ENCODE measurements at regions not wholly inside any gene's neighbourhood (a gene's known extent, or its start where the extent isn't known, plus 50 kb on each side); places are given as distances from the start of the nearest gene placed in this dataset.

- TF ChIP-seq TAF1 (IDR thresholded peaks at IDR 0.05; ENCODE audit: borderline replicate concordance, insufficient read depth, low read length) = no peak
- no peak for TF ChIP-seq POLR2AphosphoS5 (IDR thresholded peaks at IDR 0.05; ENCODE audit: low read depth, low read length)
These were observed 174.9 kb downstream of the SOX11 start for GRCh38 chr2:5867056-5867455.

- TF ChIP-seq REST (IDR thresholded peaks at IDR 0.05; ENCODE audit: insufficient read depth in 1 of 2, low read depth in 2 of 2, low read length in 2 of 2) = no peak
- no peak for TF ChIP-seq POLR2AphosphoS5 (IDR thresholded peaks at IDR 0.05; ENCODE audit: low read depth, low read length)
- TF ChIP-seq SIN3A (IDR thresholded peaks at IDR 0.05; ENCODE audit: borderline replicate concordance, insufficient read depth, low read length) = no peak
- TF ChIP-seq FOXP2 (optimal IDR thresholded peaks at IDR 0.05; ENCODE audit: borderline replicate concordance, extremely low read depth, extremely low read length, insufficient read depth) = no peak
- TF ChIP-seq TAF1 (IDR thresholded peaks at IDR 0.05; ENCODE audit: borderline replicate concordance, insufficient read depth, low read length) = no peak
These were observed 176.7 kb downstream of the SOX11 start for GRCh38 chr2:5868931-5869330.

- TF ChIP-seq FOXP2 (optimal IDR thresholded peaks at IDR 0.05; ENCODE audit: borderline replicate concordance, extremely low read depth, extremely low read length, insufficient read depth) (no peak), REST (IDR thresholded peaks at IDR 0.05; ENCODE audit: insufficient read depth in 1 of 2, low read depth in 2 of 2, low read length in 2 of 2) (no peak), POLR2AphosphoS5 (IDR thresholded peaks at IDR 0.05; ENCODE audit: low read depth, low read length) (no peak), SIN3A (IDR thresholded peaks at IDR 0.05; ENCODE audit: borderline replicate concordance, insufficient read depth, low read length) (no peak), TAF1 (IDR thresholded peaks at IDR 0.05; ENCODE audit: borderline replicate concordance, insufficient read depth, low read length) (no peak)
These were observed 177.8 kb downstream of the SOX11 start for GRCh38 chr2:5869936-5870335.

DNA sequence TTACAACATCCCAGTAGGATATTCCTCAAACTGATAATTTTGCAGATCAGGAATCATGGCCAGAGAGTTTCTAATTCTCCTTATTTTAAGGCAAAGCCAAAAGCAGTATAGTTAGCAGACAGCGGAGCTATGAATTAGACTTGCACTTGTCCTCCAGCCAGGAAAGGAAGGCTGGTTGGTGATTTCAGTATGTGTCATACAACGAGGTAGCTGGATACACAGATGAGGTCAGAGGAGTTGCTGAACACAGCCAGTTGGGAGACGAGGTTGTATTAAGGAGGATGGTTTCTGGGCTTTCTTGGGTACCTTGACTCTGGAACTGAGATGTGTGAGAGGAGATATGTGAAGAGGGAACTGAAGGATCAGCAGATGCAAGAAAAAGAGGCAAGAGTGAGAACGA lies 185.2 kb downstream of the SOX11 start:
- TF ChIP-seq REST (IDR thresholded peaks at IDR 0.05; ENCODE audit: insufficient read depth in 1 of 2, low read depth in 2 of 2, low read length in 2 of 2) = no peak
- TF ChIP-seq SIN3A (IDR thresholded peaks at IDR 0.05; ENCODE audit: borderline replicate concordance, insufficient read depth, low read length) = no peak
- no peak for TF ChIP-seq POLR2AphosphoS5 (IDR thresholded peaks at IDR 0.05; ENCODE audit: low read depth, low read length)
- TF ChIP-seq FOXP2 (optimal IDR thresholded peaks at IDR 0.05; ENCODE audit: borderline replicate concordance, extremely low read depth, extremely low read length, insufficient read depth) = no peak
- TF ChIP-seq TAF1 (IDR thresholded peaks at IDR 0.05; ENCODE audit: borderline replicate concordance, insufficient read depth, low read length) = no peak

- TF ChIP-seq FOXP2 (optimal IDR thresholded peaks at IDR 0.05; ENCODE audit: borderline replicate concordance, extremely low read depth, extremely low read length, insufficient read depth) (no peak), POLR2AphosphoS5 (IDR thresholded peaks at IDR 0.05; ENCODE audit: low read depth, low read length) (no peak), TAF1 (IDR thresholded peaks at IDR 0.05; ENCODE audit: borderline replicate concordance, insufficient read depth, low read length) (no peak), REST (IDR thresholded peaks at IDR 0.05; ENCODE audit: insufficient read depth in 1 of 2, low read depth in 2 of 2, low read length in 2 of 2) (no peak), SIN3A (IDR thresholded peaks at IDR 0.05; ENCODE audit: borderline replicate concordance, insufficient read depth, low read length) (no peak)
These were observed 193.4 kb downstream of the SOX11 start for GRCh38 chr2:5885451-5886173.

Measured in PFSK-1 (cell line).